Fibroblast of mammary gland (primary cell): ENCODE measurements at regions not wholly inside any gene's neighbourhood (a gene's known extent, or its start where the extent isn't known, plus 50 kb on each side); places are given as distances from the start of the nearest gene placed in this dataset.

Experiments
- DNase-seq: peaks from one replicate; pipeline ENCODE4 v3.0.0-alpha.2; 2010; ENCODE audit warnings: low read depth
- H3K4me3 ChIP-seq: 2 replicates; pipeline ENCODE4 v1.5.1; 2011; ENCODE audit warnings: low read depth, mild to moderate bottlenecking, low read length, moderate library complexity; ENCODE audit not compliant: control insufficient read depth
- TF ChIP-seq, protein P1 (sequence below): conservative IDR thresholded peaks from 2 replicates; pipeline ENCODE4 v1.5.1; 2011; ENCODE audit warnings: low read depth, low read length, inconsistent platforms; ENCODE audit not compliant: control insufficient read depth, insufficient read depth

GRCh38 chr12:59268295-59268809 lies 327.5 kb upstream of the SLC16A7 start:
- no peak overlapping the region for H3K4me3 ChIP-seq
- no peak for DNase-seq
- TF ChIP-seq, protein P1, sequence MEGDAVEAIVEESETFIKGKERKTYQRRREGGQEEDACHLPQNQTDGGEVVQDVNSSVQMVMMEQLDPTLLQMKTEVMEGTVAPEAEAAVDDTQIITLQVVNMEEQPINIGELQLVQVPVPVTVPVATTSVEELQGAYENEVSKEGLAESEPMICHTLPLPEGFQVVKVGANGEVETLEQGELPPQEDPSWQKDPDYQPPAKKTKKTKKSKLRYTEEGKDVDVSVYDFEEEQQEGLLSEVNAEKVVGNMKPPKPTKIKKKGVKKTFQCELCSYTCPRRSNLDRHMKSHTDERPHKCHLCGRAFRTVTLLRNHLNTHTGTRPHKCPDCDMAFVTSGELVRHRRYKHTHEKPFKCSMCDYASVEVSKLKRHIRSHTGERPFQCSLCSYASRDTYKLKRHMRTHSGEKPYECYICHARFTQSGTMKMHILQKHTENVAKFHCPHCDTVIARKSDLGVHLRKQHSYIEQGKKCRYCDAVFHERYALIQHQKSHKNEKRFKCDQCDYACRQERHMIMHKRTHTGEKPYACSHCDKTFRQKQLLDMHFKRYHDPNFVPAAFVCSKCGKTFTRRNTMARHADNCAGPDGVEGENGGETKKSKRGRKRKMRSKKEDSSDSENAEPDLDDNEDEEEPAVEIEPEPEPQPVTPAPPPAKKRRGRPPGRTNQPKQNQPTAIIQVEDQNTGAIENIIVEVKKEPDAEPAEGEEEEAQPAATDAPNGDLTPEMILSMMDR: no peak

DNA sequence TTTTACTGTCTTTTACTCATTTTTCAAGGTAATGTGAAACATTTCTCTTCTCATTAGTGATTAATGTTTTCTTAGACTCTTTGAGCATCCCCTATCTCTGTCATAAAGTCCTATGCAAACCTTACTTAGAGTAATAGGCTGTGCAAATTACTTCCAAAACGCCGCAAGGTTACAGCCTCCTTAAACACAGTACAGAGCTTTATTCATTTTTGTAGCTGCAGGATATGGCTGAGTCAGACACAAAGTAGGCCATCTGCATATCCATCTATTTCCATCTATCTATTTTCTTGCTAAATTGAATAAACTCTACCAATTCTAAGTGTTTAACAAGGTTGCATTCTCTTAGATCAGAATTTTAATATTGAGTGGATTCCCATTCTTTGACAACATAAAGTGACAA lies 335.6 kb upstream of the SLC16A7 start:
- H3K4me3 ChIP-seq: no peak overlapping the region
- TF ChIP-seq, protein P1: no peak

DNA sequence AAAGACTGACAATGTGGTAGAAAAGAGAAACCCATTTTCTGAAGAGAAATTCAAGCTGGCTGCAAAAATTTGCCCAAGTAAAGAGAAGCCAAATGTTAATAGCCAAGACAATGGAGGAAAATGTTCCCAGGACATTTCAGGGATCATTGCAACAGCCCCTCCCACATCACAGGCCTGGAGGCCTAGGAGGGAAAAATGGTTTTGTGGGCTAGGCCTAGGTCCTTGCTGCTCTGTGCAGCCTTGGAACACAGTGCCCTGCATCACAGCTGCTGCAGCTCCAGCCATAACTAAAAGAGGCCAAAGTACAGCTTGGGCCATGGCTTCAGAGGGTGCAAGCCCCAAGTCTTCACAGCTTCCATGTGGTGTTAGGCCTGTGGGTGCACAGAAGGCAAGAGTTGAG lies 332.4 kb upstream of the LRIG3 start:
- H3K4me3 ChIP-seq: no peak overlapping the region
- no peak for DNase-seq
- TF ChIP-seq, protein P1: no peak

More for the DNA sequence above, 335.6 kb upstream of the SLC16A7 start:
- DNase-seq: no peak

- no peak overlapping the region for H3K4me3 ChIP-seq
- TF ChIP-seq, protein P1: no peak
- DNase-seq: no peak
Measured at GRCh38 chr12:59250766-59251165, 330.5 kb upstream of the LRIG3 start.

GRCh38 chr12:59240048-59240447 lies 319.7 kb upstream of the LRIG3 start:
- DNase-seq: no peak
- TF ChIP-seq, protein P1: no peak
- no peak overlapping the region for H3K4me3 ChIP-seq

GRCh38 chr12:59234391-59234790 lies 314.1 kb upstream of the LRIG3 start:
- TF ChIP-seq, protein P1: no peak
- H3K4me3 ChIP-seq: no peak overlapping the region
- no peak for DNase-seq

DNA sequence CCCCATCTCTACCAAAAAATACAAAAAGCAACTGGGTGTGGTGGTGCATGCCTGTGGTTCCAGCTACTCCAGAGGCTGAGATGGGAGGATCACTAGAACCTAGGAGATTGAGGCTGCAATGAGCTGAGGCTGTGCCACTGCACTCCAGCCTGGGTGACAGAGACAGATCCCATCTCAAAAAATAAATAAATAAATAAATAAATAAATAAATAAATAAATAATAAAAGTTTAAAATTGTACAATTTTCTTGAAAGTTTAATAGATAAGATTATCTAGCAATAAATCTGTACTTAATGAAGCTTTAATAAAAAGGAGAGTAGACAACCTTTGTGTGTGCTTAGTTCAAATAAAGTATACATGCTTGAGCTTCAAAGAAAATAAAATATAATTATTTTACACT lies 310.0 kb upstream of the LRIG3 start:
- TF ChIP-seq, protein P1: no peak
- no peak overlapping the region for H3K4me3 ChIP-seq
- DNase-seq: no peak
